Activated naive CD8-positive, alpha-beta T cell treated with anti-CD3 and anti-CD28 coated beads, Interleukin-2, amount 10 ng/mL, durations not matched to agents 7 days and 5 days (primary cell): ENCODE measurements at regions not wholly inside any gene's neighbourhood (a gene's known extent, or its start where the extent isn't known, plus 50 kb on each side); places are given as distances from the start of the nearest gene placed in this dataset.
A peak's percentile ranks its signal among the peaks of the same experiment; 100 is the strongest.

ENCODE experiments used
- ATAC-seq: fragments of 150-1000 bp; cut with Tn5 transposase; one replicate; pipeline ENCODE4 v1.10.0; 2021; ENCODE audit warnings: low read depth, moderate library complexity
- POLR2A ChIA-PET: fragments of 350-600 bp; sonication (Branson Sonifier 250); formaldehyde crosslinking; loops from one replicate; lab custom pipeline; 2021; ENCODE audit warnings: antibody characterized with exemption; lab: Charles Lee
- DNase-seq: peaks from one replicate; pipeline ENCODE4 v3.0.0; 2021
- H3K27ac Mint-ChIP-seq: one replicate; pipeline ENCODE4 v1.8.0; 2022; ENCODE audit warnings: mild to moderate bottlenecking, mixed read lengths
- H3K27me3 Mint-ChIP-seq: one replicate; pipeline ENCODE4 v1.8.0; 2022; ENCODE audit warnings: mild to moderate bottlenecking, moderate library complexity, mixed read lengths
- H3K36me3 Mint-ChIP-seq: one replicate; pipeline ENCODE4 v1.8.0; 2021; ENCODE audit warnings: mild to moderate bottlenecking, mixed read lengths
- H3K4me1 Mint-ChIP-seq: one replicate; pipeline ENCODE4 v1.8.0; 2021; ENCODE audit warnings: mixed read lengths
- H3K4me3 Mint-ChIP-seq: one replicate; pipeline ENCODE4 v1.8.0; 2022; ENCODE audit warnings: mild to moderate bottlenecking, moderate library complexity, mixed read lengths
- H3K9me3 Mint-ChIP-seq: one replicate; pipeline ENCODE4 v1.8.0; 2021; ENCODE audit warnings: mixed read lengths

- Mint-ChIP-seq H3K27me3 (peaks cover 26% of the 10 kb centered on the region), H3K36me3 (no peaks in the 10 kb centered on the region), H3K4me1 (peaks cover 17% of the 10 kb centered on the region), H3K4me3 (peak overlapping the region; percentile 45), H3K9me3 (no peaks in the 10 kb centered on the region), H3K27ac (no peak overlapping the region)
- ATAC-seq (peak; percentile 84), DNase-seq (peak; percentile 27)
- POLR2A ChIA-PET: no interaction called here
Observed at GRCh38 chr20:19937218-19937617, 79.9 kb upstream of the NAA20 start.

- peaks cover 17% of the 10 kb centered on the region for H3K4me1 Mint-ChIP-seq
- POLR2A ChIA-PET: no interaction called here
- peaks cover 23% of the 10 kb centered on the region for H3K27me3 Mint-ChIP-seq
- H3K4me3 Mint-ChIP-seq: peak overlapping the region; percentile 34
- no peaks in the 10 kb centered on the region for H3K36me3 Mint-ChIP-seq
- H3K9me3 Mint-ChIP-seq: no peaks in the 10 kb centered on the region
- ATAC-seq (peak; percentile 42), DNase-seq (no peak)
- no peak overlapping the region for H3K27ac Mint-ChIP-seq
Observed at GRCh38 chr20:19937651-19938420, 79.3 kb upstream of the NAA20 start.

GRCh38 chr20:19938421-19939090 is 78.6 kb upstream of the NAA20 start:
- Mint-ChIP-seq H3K9me3 (no peaks in the 10 kb centered on the region), H3K27ac (no peak overlapping the region), H3K36me3 (no peaks in the 10 kb centered on the region), H3K27me3 (peaks cover 27% of the 10 kb centered on the region), H3K4me1 (peaks cover 17% of the 10 kb centered on the region), H3K4me3 (no peak overlapping the region)
- no peak for DNase-seq
- ATAC-seq: no peak
- POLR2A ChIA-PET: no interaction called here

GRCh38 chr20:19940988-19941460 is 76.1 kb upstream of the NAA20 start:
- POLR2A ChIA-PET: interaction anchor here (0.6 kb wide), 1 partner anchor 25 kb away, joined by 3 read pairs; no protein-coding TSS in a partner anchor
- no peak overlapping the region for H3K4me3 Mint-ChIP-seq
- no peak overlapping the region for H3K27ac Mint-ChIP-seq
- no peak for ATAC-seq
- no peaks in the 10 kb centered on the region for H3K9me3 Mint-ChIP-seq
- DNase-seq: no peak
- H3K4me1 Mint-ChIP-seq: peaks cover 17% of the 10 kb centered on the region
- no peaks in the 10 kb centered on the region for H3K36me3 Mint-ChIP-seq
- peaks cover 24% of the 10 kb centered on the region for H3K27me3 Mint-ChIP-seq

GRCh38 chr20:19942611-19943010 is 74.6 kb upstream of the NAA20 start:
- no peaks in the 10 kb centered on the region for H3K9me3 Mint-ChIP-seq
- H3K27ac Mint-ChIP-seq: no peak overlapping the region
- DNase-seq (no peak), ATAC-seq (no peak)
- POLR2A ChIA-PET: no interaction called here
- H3K4me1 Mint-ChIP-seq: peaks cover 9% of the 10 kb centered on the region
- H3K36me3 Mint-ChIP-seq: no peaks in the 10 kb centered on the region
- H3K4me3 Mint-ChIP-seq: no peak overlapping the region
- H3K27me3 Mint-ChIP-seq: peaks cover 18% of the 10 kb centered on the region

GRCh38 chr20:19943061-19943521 is 74.1 kb upstream of the NAA20 start:
- no peak overlapping the region for H3K4me3 Mint-ChIP-seq
- no peaks in the 10 kb centered on the region for H3K36me3 Mint-ChIP-seq
- H3K9me3 Mint-ChIP-seq: no peaks in the 10 kb centered on the region
- ATAC-seq (no peak), DNase-seq (no peak)
- peaks cover 4% of the 10 kb centered on the region for H3K4me1 Mint-ChIP-seq
- no peak overlapping the region for H3K27ac Mint-ChIP-seq
- peaks cover 15% of the 10 kb centered on the region for H3K27me3 Mint-ChIP-seq
- POLR2A ChIA-PET: no interaction called here

GRCh38 chr20:19944772-19945459 is 72.2 kb upstream of the NAA20 start:
- H3K27me3 Mint-ChIP-seq: peaks cover 13% of the 10 kb centered on the region
- H3K9me3 Mint-ChIP-seq: no peaks in the 10 kb centered on the region
- no peak overlapping the region for H3K27ac Mint-ChIP-seq
- DNase-seq (no peak), ATAC-seq (no peak)
- POLR2A ChIA-PET: no interaction called here
- H3K4me1 Mint-ChIP-seq: no peaks in the 10 kb centered on the region
- no peaks in the 10 kb centered on the region for H3K36me3 Mint-ChIP-seq
- no peak overlapping the region for H3K4me3 Mint-ChIP-seq

GRCh38 chr20:19945732-19946670 is 71.2 kb upstream of the NAA20 start:
- Mint-ChIP-seq H3K4me3 (no peak overlapping the region), H3K27ac (no peak overlapping the region), H3K9me3 (no peaks in the 10 kb centered on the region), H3K36me3 (no peaks in the 10 kb centered on the region), H3K4me1 (no peaks in the 10 kb centered on the region), H3K27me3 (peaks cover 17% of the 10 kb centered on the region)
- no peak for DNase-seq
- POLR2A ChIA-PET: no interaction called here
- no peak for ATAC-seq

- DNase-seq (no peak), ATAC-seq (no peak)
- Mint-ChIP-seq H3K27me3 (peaks cover 14% of the 10 kb centered on the region), H3K9me3 (no peaks in the 10 kb centered on the region), H3K36me3 (no peaks in the 10 kb centered on the region), H3K27ac (no peak overlapping the region), H3K4me1 (no peaks in the 10 kb centered on the region), H3K4me3 (no peak overlapping the region)
- POLR2A ChIA-PET: no interaction called here
Observed at GRCh38 chr20:19947611-19948264, 69.4 kb upstream of the NAA20 start.

GRCh38 chr20:19949195-19949867 is 67.8 kb upstream of the NAA20 start:
- Mint-ChIP-seq H3K27me3 (peaks cover 7% of the 10 kb centered on the region), H3K27ac (no peak overlapping the region), H3K4me1 (no peaks in the 10 kb centered on the region), H3K36me3 (no peaks in the 10 kb centered on the region), H3K4me3 (no peak overlapping the region), H3K9me3 (no peaks in the 10 kb centered on the region)
- POLR2A ChIA-PET: no interaction called here
- ATAC-seq: no peak
- no peak for DNase-seq

- Mint-ChIP-seq H3K27me3 (peaks cover 7% of the 10 kb centered on the region), H3K9me3 (no peaks in the 10 kb centered on the region), H3K4me3 (no peak overlapping the region), H3K36me3 (no peaks in the 10 kb centered on the region), H3K4me1 (no peaks in the 10 kb centered on the region), H3K27ac (no peak overlapping the region)
- DNase-seq (no peak), ATAC-seq (no peak)
- POLR2A ChIA-PET: no interaction called here
Observed at GRCh38 chr20:19950042-19950441, 67.1 kb upstream of the NAA20 start.

- Mint-ChIP-seq H3K27me3 (peaks cover 7% of the 10 kb centered on the region), H3K27ac (no peak overlapping the region), H3K9me3 (no peaks in the 10 kb centered on the region), H3K36me3 (no peaks in the 10 kb centered on the region), H3K4me3 (no peak overlapping the region), H3K4me1 (no peaks in the 10 kb centered on the region)
- POLR2A ChIA-PET: no interaction called here
- ATAC-seq (no peak), DNase-seq (no peak)
Observed at GRCh38 chr20:19952392-19952791, 64.8 kb upstream of the NAA20 start.
